Suprapubic skin (tissue), 4 donors: ENCODE measurements at regions not wholly inside any gene's neighbourhood (a gene's known extent, or its start where the extent isn't known, plus 50 kb on each side); places are given as distances from the start of the nearest gene placed in this dataset.
A peak's percentile ranks its signal among the peaks of the same experiment; 100 is the strongest.

ENCODE experiments used
- DNase-seq, 2 donors: peaks; one replicate each; pipeline ENCODE4 v3.0.0-alpha.2; 2019; ENCODE audit warnings: low spot score in 2 of 2
- H3K27ac ChIP-seq: fragments of 200-600 bp; sonication (generic); one replicate; pipeline ENCODE4 v1.5.1; 2019
- H3K27me3 ChIP-seq: fragments of 200-600 bp; sonication (generic); one replicate; pipeline ENCODE4 v1.5.1; 2019
- H3K36me3 ChIP-seq: fragments of 200-600 bp; sonication (generic); one replicate; pipeline ENCODE4 v1.5.1; 2019
- H3K4me1 ChIP-seq: fragments of 200-600 bp; sonication (generic); one replicate; pipeline ENCODE4 v1.5.1; 2019
- H3K4me3 ChIP-seq: fragments of 200-600 bp; sonication (generic); one replicate; pipeline ENCODE4 v1.5.1; 2019; ENCODE audit warnings: mild to moderate bottlenecking
- H3K9me3 ChIP-seq: fragments of 200-600 bp; sonication (generic); one replicate; pipeline ENCODE4 v1.5.1; 2019
- EP300 ChIP-seq: sonication (generic); formaldehyde crosslinking; IDR thresholded peaks from one replicate; pipeline ENCODE4 v1.6.1; 2017; ENCODE audit warnings: antibody characterized with exemption
- POLR2A ChIP-seq, 2 donors: fragments of 450-650 bp; IDR thresholded peaks; one replicate each; pipeline ENCODE4 v1.6.1; 2017; ENCODE audit warnings: antibody characterized with exemption in 2 of 2, mild to moderate bottlenecking in 2 of 2, moderate library complexity in 2 of 2
- POLR2AphosphoS5 ChIP-seq, 3 donors: sonication (generic); formaldehyde crosslinking; IDR thresholded peaks; one replicate each; pipeline ENCODE4 v1.6.1; 2017; ENCODE audit warnings: antibody characterized with exemption in 3 of 3
- WGBS: methylation state at CpG from one replicate; pipeline ENCODE4 v1.1.5; 2018; 5-methylcytosine and 5-hydroxymethylcytosine counted together
- TF ChIP-seq, protein P1 (sequence below), 2 donors: fragments of 200-600 bp in 1 of 2; fragments of 450-650 bp in 1 of 2; sonication (generic) in 1 of 2; IDR thresholded peaks; one replicate each; pipeline ENCODE4 v1.5.1; 2016 to 2019; ENCODE audit warnings: antibody characterized with exemption in 2 of 2, mild to moderate bottlenecking in 1 of 2, moderate library complexity in 1 of 2

- no peaks in the 10 kb centered on the region for H3K9me3 ChIP-seq
- no peaks in the 10 kb centered on the region for H3K27me3 ChIP-seq
- no peak overlapping the region for H3K27ac ChIP-seq
- 24% methylated on average over 1 of the region's 1 CpG for WGBS
- peaks cover 9% of the 10 kb centered on the region for H3K4me1 ChIP-seq
- no peak overlapping the region for H3K4me3 ChIP-seq
- TF ChIP-seq POLR2A (IDR thresholded peaks at IDR 0.05): no peak
- no peak for TF ChIP-seq EP300
- no peak for TF ChIP-seq POLR2AphosphoS5 (IDR thresholded peaks at IDR 0.05)
- TF ChIP-seq, protein P1, sequence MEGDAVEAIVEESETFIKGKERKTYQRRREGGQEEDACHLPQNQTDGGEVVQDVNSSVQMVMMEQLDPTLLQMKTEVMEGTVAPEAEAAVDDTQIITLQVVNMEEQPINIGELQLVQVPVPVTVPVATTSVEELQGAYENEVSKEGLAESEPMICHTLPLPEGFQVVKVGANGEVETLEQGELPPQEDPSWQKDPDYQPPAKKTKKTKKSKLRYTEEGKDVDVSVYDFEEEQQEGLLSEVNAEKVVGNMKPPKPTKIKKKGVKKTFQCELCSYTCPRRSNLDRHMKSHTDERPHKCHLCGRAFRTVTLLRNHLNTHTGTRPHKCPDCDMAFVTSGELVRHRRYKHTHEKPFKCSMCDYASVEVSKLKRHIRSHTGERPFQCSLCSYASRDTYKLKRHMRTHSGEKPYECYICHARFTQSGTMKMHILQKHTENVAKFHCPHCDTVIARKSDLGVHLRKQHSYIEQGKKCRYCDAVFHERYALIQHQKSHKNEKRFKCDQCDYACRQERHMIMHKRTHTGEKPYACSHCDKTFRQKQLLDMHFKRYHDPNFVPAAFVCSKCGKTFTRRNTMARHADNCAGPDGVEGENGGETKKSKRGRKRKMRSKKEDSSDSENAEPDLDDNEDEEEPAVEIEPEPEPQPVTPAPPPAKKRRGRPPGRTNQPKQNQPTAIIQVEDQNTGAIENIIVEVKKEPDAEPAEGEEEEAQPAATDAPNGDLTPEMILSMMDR (IDR thresholded peaks at IDR 0.05): no peak
- no peak for DNase-seq
- no peaks in the 10 kb centered on the region for H3K36me3 ChIP-seq
Measured at GRCh38 chr6:132070356-132070755, 119.2 kb upstream of the CCN2 start.

DNA sequence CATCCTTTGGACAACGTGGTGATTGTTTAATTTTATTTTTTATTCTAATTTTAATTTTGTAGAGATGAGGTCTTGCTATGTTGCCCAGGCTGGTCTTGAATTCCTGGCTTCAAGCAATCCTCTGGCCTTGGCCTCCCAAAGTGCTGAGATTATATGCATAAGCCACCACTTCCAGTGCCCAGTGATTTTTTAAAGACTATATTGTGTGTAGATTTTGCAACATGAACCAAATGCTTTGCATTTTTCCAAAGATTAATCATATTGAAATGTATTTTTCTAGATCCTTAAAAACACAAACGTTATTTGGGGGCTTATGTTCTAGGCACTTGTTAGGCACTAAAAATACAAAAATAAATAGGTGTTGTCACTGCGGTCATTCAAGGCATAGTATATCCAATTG, 117.6 kb upstream of the CCN2 start:
- H3K4me1 ChIP-seq: peaks cover 13% of the 10 kb centered on the region
- H3K27me3 ChIP-seq: no peaks in the 10 kb centered on the region
- H3K4me3 ChIP-seq: no peak overlapping the region
- H3K36me3 ChIP-seq: no peaks in the 10 kb centered on the region
- TF ChIP-seq, protein P1 (IDR thresholded peaks at IDR 0.05): no peak
- TF ChIP-seq EP300: no peak
- no peak for TF ChIP-seq POLR2AphosphoS5 (IDR thresholded peaks at IDR 0.05)
- no peak for TF ChIP-seq POLR2A (IDR thresholded peaks at IDR 0.05)
- 90% methylated on average over 3 of the region's 3 CpGs for whole genome bisulfite sequencing
- no peaks in the 10 kb centered on the region for H3K9me3 ChIP-seq
- no peak for DNase-seq
- no peak overlapping the region for H3K27ac ChIP-seq

- WGBS: 34% methylated on average over 4 of the region's 4 CpGs
- TF ChIP-seq POLR2AphosphoS5 (IDR thresholded peaks at IDR 0.05) (no peak), POLR2A (IDR thresholded peaks at IDR 0.05) (no peak), EP300 (no peak)
- TF ChIP-seq, protein P1 (IDR thresholded peaks at IDR 0.05): no peak
- no peaks in the 10 kb centered on the region for H3K9me3 ChIP-seq
- H3K4me1 ChIP-seq: peaks cover 20% of the 10 kb centered on the region
- DNase-seq: no peak
- no peaks in the 10 kb centered on the region for H3K27me3 ChIP-seq
- H3K36me3 ChIP-seq: no peaks in the 10 kb centered on the region
- no peak overlapping the region for H3K4me3 ChIP-seq
- H3K27ac ChIP-seq: no peak overlapping the region
Measured at GRCh38 chr6:132067286-132067685, 116.1 kb upstream of the CCN2 start.

GRCh38 chr6:132065556-132065955, 114.4 kb upstream of the CCN2 start:
- DNase-seq: no peak
- TF ChIP-seq EP300: no peak
- TF ChIP-seq POLR2A (IDR thresholded peaks at IDR 0.05): no peak
- TF ChIP-seq, protein P1 (IDR thresholded peaks at IDR 0.05): no peak
- no peak for TF ChIP-seq POLR2AphosphoS5 (IDR thresholded peaks at IDR 0.05)
- no peak overlapping the region for H3K27ac ChIP-seq
- H3K9me3 ChIP-seq: no peaks in the 10 kb centered on the region
- no peaks in the 10 kb centered on the region for H3K27me3 ChIP-seq
- H3K4me3 ChIP-seq: no peak overlapping the region
- H3K36me3 ChIP-seq: no peaks in the 10 kb centered on the region
- H3K4me1 ChIP-seq: peaks cover 17% of the 10 kb centered on the region
- 80% methylated on average over 2 of the region's 2 CpGs for WGBS

DNA sequence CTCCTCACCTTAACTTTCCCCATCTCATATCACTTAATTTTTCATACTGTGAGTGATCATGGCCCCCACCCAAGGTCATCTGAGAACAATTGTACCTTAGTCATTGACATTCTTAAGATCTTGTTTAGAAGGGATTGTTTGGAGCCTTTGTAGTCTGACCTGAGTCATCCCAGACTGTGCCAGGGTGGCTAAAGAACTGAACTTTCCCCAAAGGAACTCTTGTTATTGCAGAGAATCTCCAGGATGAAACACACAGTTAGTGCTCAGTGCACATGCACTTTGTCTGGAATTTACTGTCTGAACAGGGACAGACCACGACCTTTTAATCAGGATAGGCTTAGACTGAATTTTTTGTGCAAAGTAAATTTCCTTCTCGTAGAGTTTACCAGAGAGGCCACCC, 112.6 kb upstream of the CCN2 start:
- no peak overlapping the region for H3K4me3 ChIP-seq
- H3K9me3 ChIP-seq: no peaks in the 10 kb centered on the region
- TF ChIP-seq EP300 (no peak), POLR2AphosphoS5 (IDR thresholded peaks at IDR 0.05) (peak in 1 of 3 donors; percentile 24)
- no peaks in the 10 kb centered on the region for H3K36me3 ChIP-seq
- peaks cover 14% of the 10 kb centered on the region for H3K4me1 ChIP-seq
- 66% methylated on average over 2 of the region's 2 CpGs for WGBS
- peak overlapping the region; percentile 14 for H3K27ac ChIP-seq
- H3K27me3 ChIP-seq: no peaks in the 10 kb centered on the region
- no peak for DNase-seq

GRCh38 chr6:132063204-132063603, 112.0 kb upstream of the CCN2 start:
- no peaks in the 10 kb centered on the region for H3K36me3 ChIP-seq

More at GRCh38 chr6:132063204-132063603, 112.0 kb upstream of the CCN2 start:
- Histone ChIP-seq H3K27ac (peak overlapping the region; percentile 20), H3K4me1 (peaks cover 14% of the 10 kb centered on the region), H3K27me3 (no peaks in the 10 kb centered on the region), H3K4me3 (no peak overlapping the region), H3K9me3 (no peaks in the 10 kb centered on the region)
- no peak for DNase-seq
- TF ChIP-seq EP300 (no peak), POLR2AphosphoS5 (IDR thresholded peaks at IDR 0.05) (no peak), POLR2A (IDR thresholded peaks at IDR 0.05) (no peak)
- TF ChIP-seq, protein P1 (IDR thresholded peaks at IDR 0.05): no peak
- WGBS: 79% methylated on average over 5 of the region's 5 CpGs
